HPDE6-E6E7 (cell line): ENCODE measurements at regions not wholly inside any gene's neighbourhood (a gene's known extent, or its start where the extent isn't known, plus 50 kb on each side); places are given as distances from the start of the nearest gene placed in this dataset.
A peak's percentile ranks its signal among the peaks of the same experiment; 100 is the strongest.
"Not testable (repeated sequence)": the region's sequence is repeated elsewhere in the genome, so short reads cannot be mapped to it uniquely, and the experiment has no call there.

Source experiments
- DNase-seq: peaks from one replicate; pipeline ENCODE4 v3.0.0; 2011; ENCODE audit warnings: missing footprints; ENCODE audit errors: extremely low spot score

- no peak for DNase-seq
These were observed 692.3 kb downstream of the C12orf50 start for GRCh38 chr12:87336814-87337336.

GRCh38 chr12:87332987-87333726, 696.0 kb downstream of the C12orf50 start:
- DNase-seq, result no peak

GRCh38 chr12:87330071-87330555, 699.1 kb downstream of the C12orf50 start:
- DNase-seq, result not testable (repeated sequence)

GRCh38 chr12:87329076-87329863, 699.9 kb downstream of the C12orf50 start:
- DNase-seq, result no peak

- DNase-seq, result no peak
These were observed 705.8 kb downstream of the C12orf50 start for GRCh38 chr12:87323369-87323768.

- no peak for DNase-seq
These were observed 708.5 kb downstream of the C12orf50 start for GRCh38 chr12:87320724-87321123.

GRCh38 chr12:87317302-87317701, 711.9 kb downstream of the C12orf50 start:
- peak; percentile 5 for DNase-seq

- DNase-seq, result no peak
These were observed 718.0 kb downstream of the C12orf50 start for GRCh38 chr12:87311206-87311605.

- DNase-seq, result no peak
These were observed 719.1 kb downstream of the C12orf50 start for GRCh38 chr12:87310126-87310525.

GRCh38 chr12:87305481-87305880, 723.7 kb downstream of the C12orf50 start:
- DNase-seq, result no peak

GRCh38 chr12:87304406-87304805, 724.8 kb downstream of the C12orf50 start:
- no peak for DNase-seq

- no peak for DNase-seq
These were observed 725.7 kb downstream of the C12orf50 start for GRCh38 chr12:87303396-87304012.

GRCh38 chr12:87302126-87302745, 727.0 kb downstream of the C12orf50 start:
- DNase-seq, result no peak

GRCh38 chr12:87290505-87290904, 738.7 kb downstream of the C12orf50 start:
- DNase-seq, result no peak

GRCh38 chr12:87283886-87284285, 745.3 kb downstream of the C12orf50 start:
- no peak for DNase-seq

- DNase-seq, result no peak
These were observed 746.1 kb downstream of the C12orf50 start for GRCh38 chr12:87283111-87283510.

- DNase-seq, result no peak
These were observed 748.3 kb downstream of the C12orf50 start for GRCh38 chr12:87280893-87281292.

- no peak for DNase-seq
These were observed 748.8 kb downstream of the C12orf50 start for GRCh38 chr12:87280356-87280755.

GRCh38 chr12:87274594-87275245, 754.5 kb downstream of the C12orf50 start:
- DNase-seq, result peak; percentile 5

- DNase-seq, result no peak
These were observed 756.4 kb downstream of the C12orf50 start for GRCh38 chr12:87272851-87273250.

- DNase-seq, result no peak
These were observed 758.3 kb downstream of the C12orf50 start for GRCh38 chr12:87270919-87271318.
